ENCODE measurements at regions not wholly inside any gene's neighbourhood (a gene's known extent, or its start where the extent isn't known, plus 50 kb on each side); places are given as distances from the start of the nearest gene placed in this dataset.
A peak's percentile ranks its signal among the peaks of the same experiment; 100 is the strongest.
"Not testable (repeated sequence)": the region's sequence is repeated elsewhere in the genome, so short reads cannot be mapped to it uniquely, and the experiment has no call there.

GRCh38 chr12:34097213-34097612 is 74.9 kb downstream of the ALG10 start:
- no peak for DNase-seq (ENCODE audit: low spot score)

- DNase-seq (ENCODE audit: low spot score) = no peak
Observed at GRCh38 chr12:34105392-34105933, 83.2 kb downstream of the ALG10 start.

GRCh38 chr12:34106172-34106571 is 83.9 kb downstream of the ALG10 start:
- DNase-seq (ENCODE audit: low spot score) = no peak

GRCh38 chr12:34107016-34107415 is 84.7 kb downstream of the ALG10 start:
- no peak for DNase-seq (ENCODE audit: low spot score)

- no peak for DNase-seq (ENCODE audit: low spot score)
Observed at GRCh38 chr12:34107781-34108404, 85.6 kb downstream of the ALG10 start.

GRCh38 chr12:34108405-34108803 is 86.1 kb downstream of the ALG10 start:
- DNase-seq (ENCODE audit: low spot score) = no peak

- DNase-seq (ENCODE audit: low spot score) = no peak
Observed at GRCh38 chr12:34108967-34109366, 86.7 kb downstream of the ALG10 start.

GRCh38 chr12:34109390-34109789 is 87.1 kb downstream of the ALG10 start:
- DNase-seq (ENCODE audit: low spot score) = no peak

- DNase-seq (ENCODE audit: low spot score) = not testable (repeated sequence)
Observed at GRCh38 chr12:34109909-34110531, 87.7 kb downstream of the ALG10 start.

GRCh38 chr12:34119366-34119765 is 97.1 kb downstream of the ALG10 start:
- no peak for DNase-seq (ENCODE audit: low spot score)

- DNase-seq (ENCODE audit: low spot score) = no peak
Observed at GRCh38 chr12:34121360-34121759, 99.1 kb downstream of the ALG10 start.

- DNase-seq (ENCODE audit: low spot score) = peak; percentile 63
Observed at GRCh38 chr12:34123092-34123491, 100.8 kb downstream of the ALG10 start.

GRCh38 chr12:34124608-34125007 is 102.3 kb downstream of the ALG10 start:
- no peak for DNase-seq (ENCODE audit: low spot score)

GRCh38 chr12:34126239-34126641 is 103.9 kb downstream of the ALG10 start:
- no peak for DNase-seq (ENCODE audit: low spot score)

GRCh38 chr12:34126805-34127204 is 104.5 kb downstream of the ALG10 start:
- no peak for DNase-seq (ENCODE audit: low spot score)

GRCh38 chr12:34127379-34127778 is 105.1 kb downstream of the ALG10 start:
- not testable (repeated sequence) for DNase-seq (ENCODE audit: low spot score)

- no peak for DNase-seq (ENCODE audit: low spot score)
Observed at GRCh38 chr12:34142430-34142829, 120.1 kb downstream of the ALG10 start.

GRCh38 chr12:34151019-34151418 is 128.7 kb downstream of the ALG10 start:
- no peak for DNase-seq (ENCODE audit: low spot score)

GRCh38 chr12:34163443-34163842 is 141.1 kb downstream of the ALG10 start:
- no peak for DNase-seq (ENCODE audit: low spot score)

- DNase-seq (ENCODE audit: low spot score) = no peak
Observed at GRCh38 chr12:34166427-34167060, 144.2 kb downstream of the ALG10 start.

GRCh38 chr12:34168507-34168906 is 146.2 kb downstream of the ALG10 start:
- DNase-seq (ENCODE audit: low spot score) = not testable (repeated sequence)

- DNase-seq (ENCODE audit: low spot score) = no peak
Observed at GRCh38 chr12:34186492-34186891, 164.2 kb downstream of the ALG10 start.

GRCh38 chr12:34188974-34189373 is 166.7 kb downstream of the ALG10 start:
- DNase-seq (ENCODE audit: low spot score) = no peak
